ENCODE measurements at regions not wholly inside any gene's neighbourhood (a gene's known extent, or its start where the extent isn't known, plus 50 kb on each side); places are given as distances from the start of the nearest gene placed in this dataset.
"Not testable (repeated sequence)": the region's sequence is repeated elsewhere in the genome, so short reads cannot be mapped to it uniquely, and the experiment has no call there.

DNA sequence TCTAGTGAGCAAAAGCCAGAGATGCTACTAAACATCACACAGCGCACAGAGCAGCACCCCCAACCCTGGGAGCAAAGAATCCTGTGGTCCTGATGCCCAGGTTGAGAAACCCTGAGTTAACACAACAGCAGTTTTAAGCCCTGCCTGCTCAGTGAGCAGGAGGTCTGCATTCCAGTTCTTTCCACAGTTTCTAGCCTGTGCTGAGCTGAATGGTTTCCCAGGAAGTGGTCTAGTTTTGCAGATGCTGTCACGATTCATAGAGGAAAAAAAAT lies 171.1 kb upstream of the PROK2 start:
- DNase-seq (no peak), ATAC-seq (replicated peaks) (no peak)
- Mint-ChIP-seq H3K4me3 (no peak overlapping the region), H3K36me3 (ENCODE audit: insufficient read depth) (no peaks in the 10 kb centered on the region), H3K27me3 (peaks cover 0 to 12% of the 10 kb centered on the region in 2 donors), H3K9me3 (no peaks in the 10 kb centered on the region), H3K27ac (no peak overlapping the region), H3K4me1 (ENCODE audit: low read depth in 2 of 2) (no peaks in the 10 kb centered on the region)

DNA sequence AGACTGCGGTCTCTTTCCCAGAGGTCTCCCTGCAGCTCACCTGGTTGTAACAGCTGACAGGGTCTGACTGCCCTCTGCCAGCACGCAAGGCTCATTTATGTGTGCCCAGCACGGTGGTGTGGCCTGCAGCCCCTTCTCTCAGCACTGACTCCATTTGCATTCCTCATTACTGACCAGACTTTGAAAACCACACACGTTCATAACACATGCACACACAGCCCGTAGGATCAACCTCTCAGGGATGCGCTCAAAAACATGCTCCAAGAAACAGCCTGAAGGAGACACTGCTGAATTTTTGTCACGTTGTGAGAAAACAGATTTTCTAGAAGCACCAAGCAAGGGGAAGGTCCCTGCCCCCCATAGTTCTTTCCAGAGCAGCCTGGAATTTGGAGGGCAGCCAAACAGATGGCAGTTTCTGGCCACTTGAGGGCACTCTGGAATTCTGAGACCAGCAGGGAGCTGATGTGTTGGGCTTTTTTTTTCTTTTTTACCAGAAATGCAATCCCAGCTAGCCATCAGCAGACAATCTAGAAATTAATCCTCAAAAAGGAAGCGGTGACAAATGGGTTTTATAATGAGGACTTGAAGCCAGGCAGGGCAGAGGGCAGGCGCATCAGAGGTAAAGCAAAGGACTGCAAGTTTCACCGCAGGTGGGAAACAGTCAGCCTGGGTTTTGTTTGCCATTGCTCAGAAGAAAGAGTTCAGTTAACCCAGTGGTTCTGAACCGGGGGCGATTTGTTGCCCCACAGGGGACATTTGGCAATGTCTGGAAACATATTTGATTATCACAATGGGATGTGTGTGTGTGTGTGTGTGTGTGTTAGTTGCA lies 170.5 kb upstream of the PROK2 start:
- Mint-ChIP-seq H3K27me3 (peaks cover 5 to 12% of the 10 kb centered on the region in 2 donors), H3K27ac (no peak overlapping the region), H3K36me3 (ENCODE audit: insufficient read depth) (no peaks in the 10 kb centered on the region), H3K9me3 (no peaks in the 10 kb centered on the region), H3K4me1 (ENCODE audit: low read depth in 2 of 2) (no peaks in the 10 kb centered on the region), H3K4me3 (no peak overlapping the region)
- DNase-seq (no peak), ATAC-seq (replicated peaks) (no peak)

DNA sequence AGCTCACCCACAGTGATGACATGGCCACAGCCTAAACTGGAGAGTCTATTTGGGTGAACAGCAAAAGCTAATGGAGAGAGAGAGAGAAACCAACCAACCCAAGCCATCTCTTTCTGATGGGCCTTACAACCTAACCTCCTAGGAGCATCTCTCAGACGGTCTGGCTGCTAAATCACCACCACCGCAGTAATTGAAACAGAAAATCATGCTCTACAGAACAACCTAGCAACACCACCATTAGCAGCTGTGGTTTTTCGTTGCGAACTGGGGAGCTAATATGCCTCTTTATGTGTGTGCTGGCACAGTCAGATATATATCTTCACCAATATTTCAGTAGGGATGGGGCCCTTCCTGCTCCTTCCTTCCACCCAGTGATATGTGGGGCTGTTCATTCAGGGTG lies 166.9 kb upstream of the PROK2 start:
- no peak overlapping the region for H3K27ac Mint-ChIP-seq
- no peaks in the 10 kb centered on the region for H3K36me3 Mint-ChIP-seq (ENCODE audit: insufficient read depth)
- H3K9me3 Mint-ChIP-seq, result no peaks in the 10 kb centered on the region
- H3K27me3 Mint-ChIP-seq, result peaks cover 12 to 40% of the 10 kb centered on the region in 2 donors
- ATAC-seq (replicated peaks) (no peak), DNase-seq (no peak)
- no peaks in the 10 kb centered on the region for H3K4me1 Mint-ChIP-seq (ENCODE audit: low read depth in 2 of 2)
- no peak overlapping the region for H3K4me3 Mint-ChIP-seq

DNA sequence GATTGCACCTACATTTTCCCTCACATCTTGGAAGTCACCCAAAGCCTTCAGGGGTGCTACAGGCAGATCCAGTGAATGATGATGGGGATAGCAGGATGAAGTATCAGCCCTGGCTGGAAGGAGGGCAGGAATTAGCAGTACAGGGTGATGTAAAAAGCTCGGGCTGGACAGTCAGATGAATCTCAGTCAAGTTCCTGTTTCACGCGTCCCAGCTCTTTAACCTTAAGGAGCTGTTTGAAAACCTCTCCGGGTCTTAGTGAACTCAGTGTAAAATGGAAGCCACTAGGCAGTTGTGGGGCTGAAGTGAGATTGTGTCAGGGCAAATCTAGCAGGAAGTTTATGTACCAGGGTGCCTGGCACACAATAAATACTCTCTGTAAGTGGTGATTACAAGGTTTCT lies 166.4 kb upstream of the PROK2 start:
- DNase-seq (no peak), ATAC-seq (replicated peaks) (no peak)
- no peaks in the 10 kb centered on the region for H3K9me3 Mint-ChIP-seq
- H3K27ac Mint-ChIP-seq, result no peak overlapping the region
- no peak overlapping the region for H3K4me3 Mint-ChIP-seq
- H3K36me3 Mint-ChIP-seq (ENCODE audit: insufficient read depth), result no peaks in the 10 kb centered on the region
- peaks cover 12 to 41% of the 10 kb centered on the region in 2 donors for H3K27me3 Mint-ChIP-seq
- H3K4me1 Mint-ChIP-seq (ENCODE audit: low read depth in 2 of 2), result no peaks in the 10 kb centered on the region

DNA sequence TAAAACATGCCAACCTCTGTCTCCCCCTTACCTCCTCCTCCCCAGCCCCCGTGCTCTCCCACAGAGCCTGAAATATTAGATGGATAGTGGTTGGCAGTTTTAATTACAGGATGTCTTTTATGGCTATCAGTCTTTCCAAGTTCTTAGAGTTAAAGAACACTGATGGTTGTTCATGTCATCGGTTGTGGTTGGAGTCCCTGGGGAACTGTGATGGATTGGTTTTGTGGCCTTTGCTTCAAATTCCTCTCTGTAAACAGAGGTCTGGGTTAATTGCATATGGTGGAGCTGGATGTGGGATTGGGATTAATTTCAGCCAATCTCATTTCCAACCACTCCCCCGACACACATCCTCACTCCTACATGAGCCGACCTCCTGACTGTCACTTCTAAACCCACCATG lies 164.5 kb upstream of the PROK2 start:
- Mint-ChIP-seq H3K4me1 (ENCODE audit: low read depth in 2 of 2) (no peaks in the 10 kb centered on the region), H3K27me3 (peaks cover 22 to 41% of the 10 kb centered on the region in 2 donors), H3K9me3 (no peaks in the 10 kb centered on the region), H3K4me3 (no peak overlapping the region), H3K27ac (no peak overlapping the region), H3K36me3 (ENCODE audit: insufficient read depth) (no peaks in the 10 kb centered on the region)
- ATAC-seq (replicated peaks) (no peak), DNase-seq (no peak)

DNA sequence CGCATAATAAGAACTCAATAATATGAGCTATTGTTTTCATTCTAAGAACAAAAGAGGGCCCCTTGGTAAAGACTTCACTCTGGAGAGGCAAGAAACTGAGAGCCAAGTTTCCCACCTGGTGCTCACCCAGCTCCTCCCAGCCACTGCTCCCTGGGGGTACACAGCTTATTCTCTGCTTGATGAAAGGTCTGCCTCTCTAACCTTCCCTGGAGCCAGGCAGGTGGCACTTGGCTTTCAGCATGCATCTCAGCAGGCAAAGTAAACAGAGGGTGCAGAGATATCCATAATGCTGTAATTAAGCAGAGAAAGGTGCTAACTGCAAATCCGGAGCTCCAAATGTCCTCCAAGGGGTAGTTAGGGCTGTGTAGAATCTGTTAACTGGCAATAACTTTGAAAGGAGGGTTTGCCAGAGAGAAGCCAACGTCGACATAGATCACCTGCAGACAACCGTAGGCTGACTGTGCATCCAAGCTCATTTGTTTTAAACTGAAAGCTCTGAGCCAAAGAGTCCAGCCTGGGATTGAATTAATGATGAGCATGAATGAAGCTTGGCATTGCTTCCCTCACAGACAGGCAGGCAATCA lies 159.6 kb upstream of the PROK2 start:
- Mint-ChIP-seq H3K36me3 (ENCODE audit: insufficient read depth) (no peaks in the 10 kb centered on the region), H3K4me3 (no peak overlapping the region), H3K27ac (no peak overlapping the region)

DNA sequence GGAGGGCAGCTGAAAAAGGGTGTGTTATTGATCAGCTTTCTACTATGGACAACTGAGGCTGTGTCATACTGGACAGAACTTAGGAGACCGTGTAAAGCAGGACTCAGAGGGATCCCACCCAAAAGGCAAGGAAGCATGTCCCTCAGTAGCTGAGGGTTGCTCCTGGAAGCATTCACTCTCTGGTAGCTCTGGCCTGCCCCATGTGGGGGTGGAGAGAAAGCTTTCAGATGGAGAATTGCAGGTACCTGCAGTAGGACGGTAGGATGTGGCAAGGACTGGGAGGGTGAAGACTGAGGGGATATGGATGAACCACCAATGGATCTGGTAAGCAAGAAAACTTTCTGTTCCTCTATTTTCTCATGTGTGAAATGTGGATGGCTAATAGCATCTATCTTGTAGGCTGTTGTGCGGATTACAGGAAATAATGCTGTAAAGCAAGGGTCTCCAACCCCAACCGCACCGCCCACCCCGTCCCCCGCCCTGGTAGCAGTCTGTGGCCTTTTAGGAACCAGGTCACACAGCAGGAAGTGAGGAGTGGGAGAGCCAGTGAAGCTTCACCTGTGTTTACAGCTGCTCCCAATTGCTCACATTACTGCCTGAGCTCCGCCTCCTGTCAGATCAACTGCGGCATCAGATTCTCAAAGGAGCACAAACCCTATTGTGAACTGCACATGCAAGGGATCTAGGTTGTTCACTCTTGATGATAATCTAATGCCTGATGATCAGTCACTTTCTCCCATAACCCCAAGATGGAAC lies 157.7 kb upstream of the PROK2 start:
- H3K27me3 Mint-ChIP-seq, result peaks cover 24 to 60% of the 10 kb centered on the region in 2 donors
- no peak for ATAC-seq (replicated peaks)
- DNase-seq, result no peak
- no peak overlapping the region for H3K27ac Mint-ChIP-seq
- H3K4me3 Mint-ChIP-seq, result no peak overlapping the region
- H3K4me1 Mint-ChIP-seq (ENCODE audit: low read depth in 2 of 2), result no peaks in the 10 kb centered on the region
- H3K36me3 Mint-ChIP-seq (ENCODE audit: insufficient read depth), result no peaks in the 10 kb centered on the region
- H3K9me3 Mint-ChIP-seq, result no peaks in the 10 kb centered on the region

More for the DNA sequence above, 159.6 kb upstream of the PROK2 start:
- DNase-seq, result no peak
- H3K9me3 Mint-ChIP-seq, result no peaks in the 10 kb centered on the region
- no peak for ATAC-seq (replicated peaks)
- peaks cover 29 to 70% of the 10 kb centered on the region in 2 donors for H3K27me3 Mint-ChIP-seq
- no peaks in the 10 kb centered on the region for H3K4me1 Mint-ChIP-seq (ENCODE audit: low read depth in 2 of 2)

DNA sequence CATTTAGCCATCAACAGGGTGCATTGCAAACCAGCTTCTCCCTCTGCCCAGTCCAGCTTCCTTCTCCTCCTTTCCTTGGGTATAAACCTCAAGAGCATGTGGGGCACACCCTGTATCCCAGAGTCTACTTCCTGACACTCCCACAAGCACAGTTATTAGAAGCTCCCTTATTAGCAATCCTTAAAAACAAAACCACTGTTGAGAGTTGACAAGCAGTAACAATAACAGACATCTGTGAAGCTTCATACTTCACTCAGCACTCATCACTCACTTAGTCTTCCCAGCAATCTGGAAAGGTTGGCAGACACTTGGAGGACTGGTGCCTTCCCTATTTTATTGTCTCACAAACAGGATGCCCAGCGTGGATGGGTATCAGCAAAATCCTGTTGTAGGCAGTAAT lies 155.5 kb upstream of the PROK2 start:
- Mint-ChIP-seq H3K4me1 (ENCODE audit: low read depth in 2 of 2) (no peaks in the 10 kb centered on the region), H3K27ac (no peak overlapping the region), H3K4me3 (no peak overlapping the region), H3K36me3 (ENCODE audit: insufficient read depth) (no peaks in the 10 kb centered on the region), H3K9me3 (no peaks in the 10 kb centered on the region), H3K27me3 (peaks cover 27 to 69% of the 10 kb centered on the region in 2 donors)
- no peak for DNase-seq
- no peak for ATAC-seq (replicated peaks)

DNA sequence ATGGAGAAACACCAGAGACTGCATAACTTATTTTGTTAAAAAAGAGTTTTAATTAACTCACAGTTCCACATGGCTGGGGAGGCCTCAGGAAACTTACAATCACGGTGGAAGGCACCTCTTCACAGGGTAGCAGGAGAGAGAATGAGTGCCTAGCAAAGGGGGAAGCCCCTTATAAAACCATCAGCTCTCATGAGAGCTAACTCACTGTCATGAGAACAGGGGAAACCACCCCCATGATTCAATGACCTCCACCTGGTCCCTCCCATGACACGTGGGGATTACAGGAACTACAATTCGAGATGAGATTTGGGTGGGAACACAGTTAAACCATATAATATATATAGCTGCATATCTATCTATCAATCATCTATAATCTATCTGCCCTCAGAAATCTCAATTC lies 153.1 kb upstream of the PROK2 start:
- not testable (repeated sequence) for ATAC-seq (replicated peaks); H3K27ac Mint-ChIP-seq
- H3K27me3 Mint-ChIP-seq, result peaks cover 22 to 73% of the 10 kb centered on the region in 2 donors

DNA sequence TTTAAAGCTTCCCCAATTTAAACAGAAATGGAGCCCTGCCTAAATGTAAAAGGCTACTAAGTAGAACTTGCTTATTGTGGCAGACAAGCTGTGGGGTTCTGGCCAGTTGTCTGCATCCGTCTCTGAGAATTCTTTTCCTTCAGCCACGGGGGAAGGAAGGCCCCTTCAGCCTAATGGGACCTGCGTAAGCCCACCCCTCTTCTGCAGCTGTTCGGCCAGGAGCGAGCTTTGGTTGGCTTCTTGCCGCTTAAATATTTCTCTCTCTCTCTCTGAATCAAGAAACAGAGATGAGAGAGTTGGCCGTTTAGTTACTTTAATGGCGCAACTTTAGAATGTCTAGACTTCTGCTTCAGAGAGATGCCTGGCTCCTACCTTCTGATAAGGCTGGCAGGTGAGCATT lies 151.7 kb upstream of the PROK2 start:
- DNase-seq, result no peak
- peaks cover 20 to 78% of the 10 kb centered on the region in 2 donors for H3K27me3 Mint-ChIP-seq
- no peak overlapping the region for H3K4me3 Mint-ChIP-seq
- no peak overlapping the region for H3K27ac Mint-ChIP-seq
- no peak for ATAC-seq (replicated peaks)
- H3K4me1 Mint-ChIP-seq (ENCODE audit: low read depth in 2 of 2), result no peaks in the 10 kb centered on the region
- H3K36me3 Mint-ChIP-seq (ENCODE audit: insufficient read depth), result no peaks in the 10 kb centered on the region
- no peaks in the 10 kb centered on the region for H3K9me3 Mint-ChIP-seq

More for the DNA sequence above, 153.1 kb upstream of the PROK2 start:
- H3K4me3 Mint-ChIP-seq; H3K4me1 Mint-ChIP-seq (ENCODE audit: low read depth in 2 of 2); H3K36me3 Mint-ChIP-seq (ENCODE audit: insufficient read depth); H3K9me3 Mint-ChIP-seq; DNase-seq: not testable (repeated sequence)

DNA sequence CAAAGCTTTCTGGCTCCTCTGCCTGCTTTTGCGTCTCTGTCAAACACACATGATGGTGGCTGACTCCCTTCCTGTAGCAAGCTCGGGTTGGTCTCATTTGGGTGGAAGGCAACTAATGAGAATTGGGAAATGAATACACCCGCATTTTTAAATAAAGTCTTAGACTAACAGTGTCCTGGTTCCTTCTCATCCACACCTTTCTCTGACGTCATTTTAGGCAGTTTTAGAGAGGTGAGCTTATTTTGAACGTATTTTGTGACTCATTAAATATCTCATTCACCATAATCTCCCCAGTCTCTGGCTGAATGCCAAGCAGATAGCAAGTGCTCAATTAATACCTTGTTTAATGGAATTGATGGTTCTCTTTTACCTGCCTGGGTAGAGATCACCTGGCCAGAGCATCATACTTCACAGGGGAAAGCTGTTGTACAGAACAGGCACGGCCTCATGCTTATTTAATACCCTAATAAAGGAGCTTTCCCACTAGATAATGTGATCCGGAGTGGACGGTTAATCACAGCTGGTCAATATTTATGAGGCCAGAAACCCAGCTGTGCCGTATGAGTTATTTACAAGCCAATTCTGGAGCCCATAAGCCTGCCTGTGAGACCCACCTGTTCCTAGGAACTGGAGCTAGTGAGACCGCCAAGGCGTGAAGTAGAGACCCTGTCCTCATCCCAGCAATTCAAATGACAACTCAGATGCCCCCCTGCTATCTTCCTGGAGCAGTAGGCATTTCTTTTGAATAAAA lies 149.7 kb upstream of the PROK2 start:
- H3K27me3 Mint-ChIP-seq, result peaks cover 26 to 78% of the 10 kb centered on the region in 2 donors
- no peaks in the 10 kb centered on the region for H3K36me3 Mint-ChIP-seq (ENCODE audit: insufficient read depth)

DNA sequence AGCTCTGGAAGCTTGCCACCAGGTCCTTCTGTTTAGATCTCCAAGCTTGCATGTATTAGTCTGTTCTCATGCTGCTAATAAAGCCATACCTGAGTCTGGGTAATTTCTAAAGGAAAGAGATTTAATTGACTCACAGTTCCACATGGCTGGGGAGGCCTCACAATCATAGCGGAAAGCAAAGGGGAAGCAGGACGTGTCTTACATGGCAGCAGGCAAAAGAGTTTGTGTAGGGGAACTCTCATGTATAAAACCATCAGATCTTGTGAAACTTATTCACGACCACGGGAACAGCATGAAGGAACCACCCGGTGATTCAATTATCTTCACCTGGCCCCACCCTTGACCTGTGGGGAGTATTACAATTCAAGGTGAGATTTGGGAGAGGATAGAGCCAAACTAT lies 147.0 kb upstream of the PROK2 start:
- no peak overlapping the region for H3K4me3 Mint-ChIP-seq
- ATAC-seq (replicated peaks) (no peak), DNase-seq (no peak)
- peaks cover 26 to 66% of the 10 kb centered on the region in 2 donors for H3K27me3 Mint-ChIP-seq
- no peaks in the 10 kb centered on the region for H3K4me1 Mint-ChIP-seq (ENCODE audit: low read depth in 2 of 2)
- H3K9me3 Mint-ChIP-seq, result no peaks in the 10 kb centered on the region
- H3K27ac Mint-ChIP-seq, result no peak overlapping the region
- no peaks in the 10 kb centered on the region for H3K36me3 Mint-ChIP-seq (ENCODE audit: insufficient read depth)

More for the DNA sequence above, 149.7 kb upstream of the PROK2 start:
- Mint-ChIP-seq H3K27ac (no peak overlapping the region), H3K4me1 (ENCODE audit: low read depth in 2 of 2) (no peaks in the 10 kb centered on the region), H3K9me3 (no peaks in the 10 kb centered on the region), H3K4me3 (no peak overlapping the region)
- DNase-seq (no peak), ATAC-seq (replicated peaks) (no peak)

All from effector memory CD8-positive, alpha-beta T cell (primary cell).